ENCODE measurements at regions not wholly inside any gene's neighbourhood (a gene's known extent, or its start where the extent isn't known, plus 50 kb on each side); places are given as distances from the start of the nearest gene placed in this dataset.
"Not testable (repeated sequence)": the region's sequence is repeated elsewhere in the genome, so short reads cannot be mapped to it uniquely, and the experiment has no call there.

GRCh38 chr3:107468782-107469181 is 54.0 kb upstream of the BBX start:
- no peak for DNase-seq (ENCODE audit: low spot score)

GRCh38 chr3:107470496-107470895 is 52.3 kb upstream of the BBX start:
- DNase-seq (ENCODE audit: low spot score): not testable (repeated sequence)
